Parathyroid adenoma (tissue), 2 donors: ENCODE measurements at regions not wholly inside any gene's neighbourhood (a gene's known extent, or its start where the extent isn't known, plus 50 kb on each side); places are given as distances from the start of the nearest gene placed in this dataset.

Experiments used
- H2AFZ ChIP-seq: fragments of 300-600 bp; sonication (generic); one replicate; pipeline ENCODE4 v1.7.0; 2017; ENCODE audit warnings: antibody characterized with exemption, mild to moderate bottlenecking
- H3K27ac ChIP-seq: fragments of 300-600 bp; sonication (generic); one replicate; pipeline ENCODE4 v1.7.0; 2017
- H3K27me3 ChIP-seq: fragments of 300-600 bp; sonication (generic); one replicate; pipeline ENCODE4 v1.7.0; 2017; ENCODE audit warnings: low read length; ENCODE audit not compliant: control insufficient read depth, insufficient read depth
- H3K36me3 ChIP-seq: fragments of 300-600 bp; sonication (generic); one replicate; pipeline ENCODE4 v1.7.0; 2017; ENCODE audit warnings: low read length; ENCODE audit not compliant: control insufficient read depth, insufficient read depth
- H3K4me1 ChIP-seq: fragments of 300-600 bp; sonication (generic); one replicate; pipeline ENCODE4 v1.7.0; 2017; ENCODE audit warnings: control low read depth
- H3K4me2 ChIP-seq: fragments of 300-600 bp; sonication (generic); one replicate; pipeline ENCODE4 v1.7.0; 2017; ENCODE audit warnings: low read length
- H3K4me3 ChIP-seq: fragments of 300-600 bp; sonication (generic); one replicate; pipeline ENCODE4 v1.7.0; 2017; ENCODE audit warnings: low read depth, low read length
- H3K79me2 ChIP-seq: fragments of 300-600 bp; sonication (generic); one replicate; pipeline ENCODE4 v1.7.0; 2017; ENCODE audit warnings: control low read depth
- H3K9ac ChIP-seq: fragments of 300-600 bp; sonication (generic); one replicate; pipeline ENCODE4 v1.7.0; 2017; ENCODE audit warnings: mild to moderate bottlenecking
- H3K9me3 ChIP-seq: fragments of 300-600 bp; sonication (generic); one replicate; pipeline ENCODE4 v1.7.0; 2017; ENCODE audit warnings: low read length; ENCODE audit not compliant: control insufficient read depth
- CTCF ChIP-seq: fragments of 300-600 bp; sonication (generic); IDR thresholded peaks from one replicate; pipeline ENCODE4 v1.7.0; 2017; ENCODE audit warnings: antibody characterized with exemption, mild to moderate bottlenecking
- donor health status: primary hyperparathyroidism.

- Histone ChIP-seq H3K36me3 (no peaks in the 10 kb centered on the region), H3K4me3 (no peak overlapping the region), H2AFZ (no peak overlapping the region)
Measured at GRCh38 chr17:83186226-83186625, 106.8 kb downstream of the METRNL start.

GRCh38 chr17:83186751-83187421 lies 107.5 kb downstream of the METRNL start:
- no peak for TF ChIP-seq CTCF
- Histone ChIP-seq H3K4me2 (no peak overlapping the region), H3K4me1 (peaks cover 63% of the 10 kb centered on the region), H3K9me3 (no peaks in the 10 kb centered on the region), H3K27me3 (no peaks in the 10 kb centered on the region), H3K4me3 (no peak overlapping the region), H3K36me3 (no peaks in the 10 kb centered on the region), H2AFZ (no peak overlapping the region), H3K27ac (no peak overlapping the region), H3K9ac (no peak overlapping the region), H3K79me2 (no peaks in the 10 kb centered on the region)

More at GRCh38 chr17:83186226-83186625, 106.8 kb downstream of the METRNL start:
- Histone ChIP-seq H3K79me2 (no peaks in the 10 kb centered on the region), H3K4me1 (peaks cover 63% of the 10 kb centered on the region), H3K27me3 (no peaks in the 10 kb centered on the region), H3K27ac (no peak overlapping the region), H3K9me3 (no peaks in the 10 kb centered on the region), H3K4me2 (no peak overlapping the region), H3K9ac (no peak overlapping the region)
- no peak for TF ChIP-seq CTCF

GRCh38 chr17:83187782-83188311 lies 108.4 kb downstream of the METRNL start:
- H3K79me2 ChIP-seq = no peaks in the 10 kb centered on the region
- H3K9ac ChIP-seq = no peak overlapping the region
- no peak for TF ChIP-seq CTCF
- H3K4me1 ChIP-seq = peaks cover 59% of the 10 kb centered on the region
- H3K4me2 ChIP-seq = no peak overlapping the region
- no peak overlapping the region for H2AFZ ChIP-seq
- no peaks in the 10 kb centered on the region for H3K27me3 ChIP-seq
- H3K36me3 ChIP-seq = no peaks in the 10 kb centered on the region
- H3K27ac ChIP-seq = no peak overlapping the region
- no peaks in the 10 kb centered on the region for H3K9me3 ChIP-seq
- H3K4me3 ChIP-seq = no peak overlapping the region

- Histone ChIP-seq H3K36me3 (no peaks in the 10 kb centered on the region), H3K9ac (peak overlapping the region; percentile 6), H3K27ac (peak overlapping the region; percentile 100), H3K27me3 (no peaks in the 10 kb centered on the region), H3K4me3 (no peak overlapping the region), H3K79me2 (no peaks in the 10 kb centered on the region), H3K4me1 (peaks cover 54% of the 10 kb centered on the region), H3K9me3 (no peaks in the 10 kb centered on the region), H3K4me2 (peak overlapping the region; percentile 39), H2AFZ (peak overlapping the region; percentile 84)
- TF ChIP-seq CTCF = no peak
Measured at GRCh38 chr17:83189044-83190003, 109.9 kb downstream of the METRNL start.
